DMS53 (cell line): ENCODE measurements at regions not wholly inside any gene's neighbourhood (a gene's known extent, or its start where the extent isn't known, plus 50 kb on each side); places are given as distances from the start of the nearest gene placed in this dataset.
"Not testable (repeated sequence)": the region's sequence is repeated elsewhere in the genome, so short reads cannot be mapped to it uniquely, and the experiment has no call there.

Experiments
- DNase-seq: peaks from one replicate; lab custom pipeline; 2025; lab: John Stamatoyannopoulos, UW

GRCh38 chr11:45754741-45755140 is 50.2 kb upstream of the SLC35C1 start:
- no peak for DNase-seq

GRCh38 chr11:45754261-45754709 is 50.7 kb upstream of the SLC35C1 start:
- no peak for DNase-seq

GRCh38 chr11:45752106-45752505 is 52.8 kb upstream of the SLC35C1 start:
- DNase-seq, result no peak

GRCh38 chr11:45751430-45751829 is 53.5 kb upstream of the SLC35C1 start:
- peak; percentile 12 for DNase-seq

- no peak for DNase-seq
These were observed 54.5 kb upstream of the SLC35C1 start for GRCh38 chr11:45750439-45750838.

GRCh38 chr11:45748801-45749200 is 56.1 kb upstream of the SLC35C1 start:
- peak; percentile 9 for DNase-seq

- DNase-seq, result no peak
These were observed 59.7 kb upstream of the SLC35C1 start for GRCh38 chr11:45745065-45745811.

GRCh38 chr11:45743556-45744468 is 61.1 kb upstream of the SLC35C1 start:
- no peak for DNase-seq

GRCh38 chr11:45741582-45741981 is 63.4 kb upstream of the SLC35C1 start:
- no peak for DNase-seq

- DNase-seq, result no peak
These were observed 63.9 kb upstream of the SLC35C1 start for GRCh38 chr11:45741032-45741431.

- no peak for DNase-seq
These were observed 65.1 kb upstream of the SLC35C1 start for GRCh38 chr11:45739866-45740265.

GRCh38 chr11:45739071-45739470 is 65.9 kb upstream of the SLC35C1 start:
- DNase-seq, result not testable (repeated sequence)

GRCh38 chr11:45738194-45738593 is 66.8 kb upstream of the SLC35C1 start:
- DNase-seq, result not testable (repeated sequence)

- DNase-seq, result peak; percentile 39
These were observed 67.9 kb upstream of the SLC35C1 start for GRCh38 chr11:45737056-45737455.

- peak; percentile 94 for DNase-seq
These were observed 68.5 kb upstream of the SLC35C1 start for GRCh38 chr11:45736424-45736823.

GRCh38 chr11:45733176-45733575 is 67.8 kb upstream of the CHST1 start:
- no peak for DNase-seq

GRCh38 chr11:45732343-45732742 is 66.9 kb upstream of the CHST1 start:
- DNase-seq, result no peak

GRCh38 chr11:45731171-45731570 is 65.7 kb upstream of the CHST1 start:
- DNase-seq, result not testable (repeated sequence)

- DNase-seq, result no peak
These were observed 64.6 kb upstream of the CHST1 start for GRCh38 chr11:45730014-45730413.

GRCh38 chr11:45726493-45727054 is 61.2 kb upstream of the CHST1 start:
- no peak for DNase-seq

GRCh38 chr11:45725776-45726492 is 60.5 kb upstream of the CHST1 start:
- peak; percentile 10 for DNase-seq

GRCh38 chr11:45725121-45725520 is 59.7 kb upstream of the CHST1 start:
- no peak for DNase-seq
